Transverse colon (tissue), 4 donors: ENCODE measurements at regions not wholly inside any gene's neighbourhood (a gene's known extent, or its start where the extent isn't known, plus 50 kb on each side); places are given as distances from the start of the nearest gene placed in this dataset.

ENCODE experiments used
- DNase-seq: peaks from one replicate; pipeline ENCODE4 v3.0.0-alpha.2; 2019
- H3K27ac ChIP-seq, 4 donors: fragments of 200-600 bp; sonication (generic); 2 replicates each; pipeline ENCODE4 v1.5.1; 2016 to 2018; ENCODE audit warnings: inconsistent platforms in 4 of 4
- H3K27me3 ChIP-seq: fragments of 200-600 bp; sonication (generic); 2 replicates; pipeline ENCODE4 v1.5.1; 2017; ENCODE audit warnings: inconsistent platforms
- H3K36me3 ChIP-seq, 4 donors: fragments of 200-600 bp; sonication (generic); 2 replicates each; pipeline ENCODE4 v1.5.1; 2017 to 2019; ENCODE audit warnings: inconsistent platforms in 4 of 4
- H3K4me1 ChIP-seq, 4 donors: fragments of 200-600 bp; sonication (generic); 2 replicates each; pipeline ENCODE4 v1.5.1; 2017 to 2020; ENCODE audit warnings: inconsistent platforms in 4 of 4
- H3K4me3 ChIP-seq, 4 donors: fragments of 200-600 bp; sonication (generic); 1 replicate in 1 of 4; 2 replicates in 3 of 4; pipeline versions ENCODE4 v1.5.1 to v1.6.1; 2017 to 2019; ENCODE audit warnings: inconsistent platforms in 4 of 4
- H3K9me3 ChIP-seq, 2 donors: fragments of 200-600 bp; sonication (generic); 2 replicates each; pipeline ENCODE4 v1.5.1; 2017 to 2019; ENCODE audit warnings: inconsistent platforms in 2 of 2
- EP300 ChIP-seq: sonication (generic); formaldehyde crosslinking; IDR thresholded peaks from one replicate; pipeline ENCODE4 v1.6.1; 2017; ENCODE audit warnings: antibody characterized with exemption, low read depth
- POLR2A ChIP-seq: fragments of 450-650 bp; IDR thresholded peaks from one replicate; pipeline ENCODE4 v1.6.1; 2016; ENCODE audit warnings: antibody characterized with exemption, mild to moderate bottlenecking, moderate library complexity
- POLR2AphosphoS5 ChIP-seq, 3 donors: sonication (generic); formaldehyde crosslinking; IDR thresholded peaks; one replicate each; pipeline ENCODE4 v1.6.1; 2016; ENCODE audit warnings: antibody characterized with exemption in 3 of 3
- WGBS, 2 donors: methylation state at CpG; one replicate each; pipeline ENCODE4 v1.1.5; 2018; ENCODE audit warnings: low coverage in 1 of 2; 5-methylcytosine and 5-hydroxymethylcytosine counted together
- in situ Hi-C, 4 donors: fragments of 200-750 bp; cut with MboI; loops; one replicate each; pipeline versions ENCODE4 v1.15.0 to v1.15.1; 2017; ENCODE audit warnings: low sequenced_read_pairs in 3 of 4, low pct_ligation_motif_present in 1 of 4, low pct_unique_long_range_greater_than_20kb in 1 of 4
- intact Hi-C: fragments of 100-400 bp; cut with DNase I; formaldehyde crosslinking; loops from one replicate; pipeline ENCODE4 v1.15.1; 2023; ENCODE audit warnings: low total_unique reads
- TF ChIP-seq, protein P1 (sequence below), 5 experiments: fragments of 200-600 bp in 3 of 5; fragments of 450-650 bp in 2 of 5; sonication (generic) in 3 of 5; IDR thresholded peaks; 1 replicate in 2 of 5; 2 replicates in 3 of 5; pipeline ENCODE4 v1.5.1; 2016 to 2017; ENCODE audit warnings: antibody characterized with exemption in 5 of 5, inconsistent platforms in 3 of 5, mild to moderate bottlenecking in 2 of 5, moderate library complexity in 1 of 5

DNA sequence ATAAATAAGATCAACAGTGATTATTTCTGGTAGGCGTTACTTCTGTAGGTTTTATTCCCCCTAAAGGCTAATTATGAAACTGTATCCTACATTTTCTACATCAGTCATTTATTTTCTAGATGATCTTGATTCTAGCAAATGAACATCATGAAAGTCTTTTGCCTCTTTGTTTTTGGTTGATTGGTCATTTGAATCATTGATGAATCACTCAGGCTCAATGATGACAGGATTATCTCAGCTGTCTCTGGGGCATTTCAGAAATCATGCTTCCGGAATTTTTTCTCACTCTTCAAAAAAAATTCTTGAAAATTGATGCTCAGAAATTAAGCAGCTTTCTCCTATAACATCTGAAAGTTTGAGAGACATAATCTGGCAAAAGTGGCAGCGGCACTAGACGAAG, 298.9 kb upstream of the TCF4 start:
- DNase-seq, result no peak
- H3K9me3 ChIP-seq, result no peaks in the 10 kb centered on the region
- H3K36me3 ChIP-seq, result no peaks in the 10 kb centered on the region
- WGBS, 2 donors, result 88 to 93% methylated on average over 4 of the region's 4 CpGs
- intact Hi-C loops, result no loop called here
- no peak overlapping the region for H3K4me3 ChIP-seq
- H3K27me3 ChIP-seq, result no peaks in the 10 kb centered on the region
- in situ Hi-C loops, result no loop called here
- TF ChIP-seq EP300, result no peak
- TF ChIP-seq, protein P1, sequence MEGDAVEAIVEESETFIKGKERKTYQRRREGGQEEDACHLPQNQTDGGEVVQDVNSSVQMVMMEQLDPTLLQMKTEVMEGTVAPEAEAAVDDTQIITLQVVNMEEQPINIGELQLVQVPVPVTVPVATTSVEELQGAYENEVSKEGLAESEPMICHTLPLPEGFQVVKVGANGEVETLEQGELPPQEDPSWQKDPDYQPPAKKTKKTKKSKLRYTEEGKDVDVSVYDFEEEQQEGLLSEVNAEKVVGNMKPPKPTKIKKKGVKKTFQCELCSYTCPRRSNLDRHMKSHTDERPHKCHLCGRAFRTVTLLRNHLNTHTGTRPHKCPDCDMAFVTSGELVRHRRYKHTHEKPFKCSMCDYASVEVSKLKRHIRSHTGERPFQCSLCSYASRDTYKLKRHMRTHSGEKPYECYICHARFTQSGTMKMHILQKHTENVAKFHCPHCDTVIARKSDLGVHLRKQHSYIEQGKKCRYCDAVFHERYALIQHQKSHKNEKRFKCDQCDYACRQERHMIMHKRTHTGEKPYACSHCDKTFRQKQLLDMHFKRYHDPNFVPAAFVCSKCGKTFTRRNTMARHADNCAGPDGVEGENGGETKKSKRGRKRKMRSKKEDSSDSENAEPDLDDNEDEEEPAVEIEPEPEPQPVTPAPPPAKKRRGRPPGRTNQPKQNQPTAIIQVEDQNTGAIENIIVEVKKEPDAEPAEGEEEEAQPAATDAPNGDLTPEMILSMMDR (IDR thresholded peaks at IDR 0.05), result no peak
- TF ChIP-seq POLR2AphosphoS5 (IDR thresholded peaks at IDR 0.05), result no peak
- no peak for TF ChIP-seq POLR2A
- no peak overlapping the region for H3K27ac ChIP-seq
- no peaks in the 10 kb centered on the region for H3K4me1 ChIP-seq

DNA sequence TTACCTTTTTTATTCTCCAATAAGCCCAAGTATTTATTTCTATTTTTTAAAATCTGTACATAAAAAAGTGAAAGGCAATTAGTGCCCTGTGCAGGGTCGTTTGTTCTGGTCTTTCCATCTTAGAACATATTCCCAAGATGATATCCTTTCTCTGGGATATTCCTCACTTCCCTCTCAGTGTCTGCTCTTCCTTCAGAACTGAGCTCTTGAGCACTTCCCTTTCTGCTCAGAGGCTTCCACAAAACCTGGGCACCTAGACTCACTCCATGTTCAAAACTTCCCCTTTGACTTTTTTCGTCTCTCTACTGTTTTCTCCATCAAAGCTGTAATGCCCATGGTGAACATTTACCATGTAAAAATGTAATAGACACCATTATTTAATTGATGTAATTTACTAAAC, 296.5 kb upstream of the TCF4 start:
- in situ Hi-C loops (no loop called here), intact Hi-C loops (no loop called here)
- Histone ChIP-seq H3K4me3 (no peak overlapping the region), H3K9me3 (no peaks in the 10 kb centered on the region), H3K36me3 (no peaks in the 10 kb centered on the region), H3K27ac (no peak overlapping the region), H3K4me1 (no peaks in the 10 kb centered on the region), H3K27me3 (no peaks in the 10 kb centered on the region)
- no peak for TF ChIP-seq POLR2A
- TF ChIP-seq, protein P1 (IDR thresholded peaks at IDR 0.05), result no peak
- no peak for TF ChIP-seq EP300
- no peak for TF ChIP-seq POLR2AphosphoS5 (IDR thresholded peaks at IDR 0.05)
- no peak for DNase-seq
- WGBS, 2 donors, result 33 to 36% methylated on average over 2 of the region's 2 CpGs

DNA sequence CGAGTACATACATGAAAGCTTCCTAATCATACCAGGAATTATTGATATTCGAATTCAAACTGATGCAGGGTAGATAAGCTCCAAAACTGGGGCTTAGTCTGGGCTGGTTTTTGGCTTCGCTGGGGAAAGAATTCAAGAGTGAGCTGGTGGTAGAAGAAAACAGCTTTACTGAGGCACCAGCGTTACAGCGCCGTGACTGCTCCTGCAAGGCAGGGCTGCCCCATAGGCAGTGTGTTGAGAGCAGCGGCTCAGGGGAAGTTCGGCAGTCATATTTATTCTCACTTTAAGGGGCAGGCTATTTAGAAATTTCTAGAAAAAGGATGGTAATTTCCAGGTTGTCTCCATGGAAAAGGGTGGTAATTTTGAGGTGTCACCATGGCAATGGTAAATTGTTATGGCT, 292.6 kb upstream of the TCF4 start:
- Histone ChIP-seq H3K9me3 (no peaks in the 10 kb centered on the region), H3K27me3 (no peaks in the 10 kb centered on the region), H3K36me3 (no peaks in the 10 kb centered on the region), H3K4me1 (no peaks in the 10 kb centered on the region), H3K4me3 (no peak overlapping the region), H3K27ac (no peak overlapping the region)
- TF ChIP-seq EP300 (no peak), POLR2A (no peak), POLR2AphosphoS5 (IDR thresholded peaks at IDR 0.05) (no peak)
- TF ChIP-seq, protein P1 (IDR thresholded peaks at IDR 0.05), result no peak
- in situ Hi-C loops (no loop called here), intact Hi-C loops (no loop called here)
- no peak for DNase-seq
- WGBS, 2 donors, result 66 to 90% methylated on average over 3 to 8 of the region's 8 CpGs

DNA sequence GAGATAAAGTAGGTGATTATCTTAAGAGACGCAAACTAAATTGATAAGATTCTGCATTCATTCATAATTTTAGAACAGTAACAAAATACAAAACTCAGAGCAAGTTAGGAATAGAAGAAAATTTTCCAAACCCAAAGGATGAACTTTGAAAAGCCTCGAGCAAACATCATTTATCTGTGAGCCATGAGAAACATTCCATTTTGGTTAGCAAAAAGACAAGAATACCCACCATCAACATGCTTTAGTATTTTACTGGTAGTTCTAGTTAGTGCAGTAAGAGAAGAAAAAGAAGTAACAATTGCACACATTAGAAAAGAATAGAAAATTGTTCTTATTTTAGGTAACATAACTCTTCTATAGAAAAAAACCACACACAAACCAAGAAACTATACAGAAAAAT, 291.3 kb upstream of the TCF4 start:
- no peaks in the 10 kb centered on the region for H3K36me3 ChIP-seq
- WGBS, 2 donors, result 73 to 81% methylated on average over 2 of the region's 2 CpGs
- no peak for TF ChIP-seq POLR2AphosphoS5 (IDR thresholded peaks at IDR 0.05)
- TF ChIP-seq EP300, result no peak
- no peaks in the 10 kb centered on the region for H3K9me3 ChIP-seq
- in situ Hi-C loops, result no loop called here
- no peak overlapping the region for H3K27ac ChIP-seq
- no peaks in the 10 kb centered on the region for H3K4me1 ChIP-seq
- DNase-seq, result no peak
- H3K4me3 ChIP-seq, result no peak overlapping the region
- no peaks in the 10 kb centered on the region for H3K27me3 ChIP-seq
- intact Hi-C loops, result loop anchor here (1.0 kb wide), 1 partner anchor 41 kb away; no protein-coding TSS in a partner anchor

DNA sequence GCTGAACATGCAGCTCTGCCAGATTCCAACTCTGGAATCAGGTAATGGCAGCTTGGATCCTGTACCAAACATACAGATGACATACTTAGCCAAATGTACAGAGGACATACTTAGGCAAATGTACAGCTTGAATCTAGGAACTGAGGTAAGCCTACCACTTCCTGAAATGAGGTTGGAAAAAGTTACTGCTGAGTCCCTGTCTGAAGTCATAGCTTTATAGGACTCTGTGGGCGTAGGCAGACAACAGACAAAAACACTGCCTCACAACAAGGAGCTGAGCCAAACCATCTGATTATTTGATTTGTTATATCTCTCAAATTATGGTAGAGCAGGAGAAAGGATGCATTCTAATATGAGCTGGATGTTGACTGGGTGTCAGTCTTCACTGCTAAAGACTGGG, 290.2 kb upstream of the TCF4 start:
- in situ Hi-C loops (no loop called here), intact Hi-C loops (no loop called here)
- no peaks in the 10 kb centered on the region for H3K27me3 ChIP-seq
- TF ChIP-seq POLR2AphosphoS5 (IDR thresholded peaks at IDR 0.05), result no peak
- TF ChIP-seq POLR2A, result no peak
- TF ChIP-seq, protein P1 (IDR thresholded peaks at IDR 0.05), result no peak
- TF ChIP-seq EP300, result no peak
- H3K4me3 ChIP-seq, result no peak overlapping the region
- WGBS, 2 donors, result 50% methylated on average over 1 of the region's 1 CpG; no CpG with 5 or more reads in 1 of the 2 donors
- no peaks in the 10 kb centered on the region for H3K9me3 ChIP-seq
- H3K27ac ChIP-seq, result no peak overlapping the region
- no peaks in the 10 kb centered on the region for H3K36me3 ChIP-seq
- DNase-seq, result no peak
- H3K4me1 ChIP-seq, result no peaks in the 10 kb centered on the region
